ENCODE measurements at regions not wholly inside any gene's neighbourhood (a gene's known extent, or its start where the extent isn't known, plus 50 kb on each side); places are given as distances from the start of the nearest gene placed in this dataset.

GRCh38 chr2:238649936-238650518, 197.9 kb upstream of the TWIST2 start:
- DNase-seq (ENCODE audit: low read depth, low spot score): no peak
- no peak for TF ChIP-seq ZNF274 (IDR thresholded peaks at IDR 0.05; ENCODE audit: low read depth, low read length)
- TF ChIP-seq YY1 (IDR thresholded peaks at IDR 0.05; ENCODE audit: insufficient read depth, insufficient read length): no peak
- no peak for TF ChIP-seq SUZ12 (IDR thresholded peaks at IDR 0.05; ENCODE audit: extremely low read depth, insufficient read depth, insufficient read length)
- Histone ChIP-seq H3K27me3 (ENCODE audit: insufficient read depth, insufficient read length) (peaks cover 3% of the 10 kb centered on the region), H3K9me3 (ENCODE audit: insufficient read depth, low read length) (no peaks in the 10 kb centered on the region), H3K36me3 (ENCODE audit: insufficient read depth, insufficient read length, low read length) (no peaks in the 10 kb centered on the region), H3K9ac (ENCODE audit: insufficient read length, low read depth) (no peak overlapping the region), H3K4me1 (ENCODE audit: insufficient read depth, insufficient read length) (peaks cover 9% of the 10 kb centered on the region), H3K4me3 (ENCODE audit: insufficient read length, low read depth) (no peak overlapping the region)

- H3K36me3 ChIP-seq (ENCODE audit: insufficient read depth, insufficient read length, low read length): no peaks in the 10 kb centered on the region
- DNase-seq (ENCODE audit: low read depth, low spot score): no peak
- H3K9me3 ChIP-seq (ENCODE audit: insufficient read depth, low read length): no peaks in the 10 kb centered on the region
- no peak overlapping the region for H3K4me3 ChIP-seq (ENCODE audit: insufficient read length, low read depth)
- TF ChIP-seq ZNF274 (IDR thresholded peaks at IDR 0.05; ENCODE audit: low read depth, low read length) (no peak), SUZ12 (IDR thresholded peaks at IDR 0.05; ENCODE audit: extremely low read depth, insufficient read depth, insufficient read length) (no peak), YY1 (IDR thresholded peaks at IDR 0.05; ENCODE audit: insufficient read depth, insufficient read length) (no peak)
- peaks cover 8% of the 10 kb centered on the region for H3K27me3 ChIP-seq (ENCODE audit: insufficient read depth, insufficient read length)
- H3K9ac ChIP-seq (ENCODE audit: insufficient read length, low read depth): no peak overlapping the region
- peaks cover 10% of the 10 kb centered on the region for H3K4me1 ChIP-seq (ENCODE audit: insufficient read depth, insufficient read length)
These were observed 197.3 kb upstream of the TWIST2 start for GRCh38 chr2:238650536-238650935.

GRCh38 chr2:238651306-238652052, 196.4 kb upstream of the TWIST2 start:
- Histone ChIP-seq H3K4me1 (ENCODE audit: insufficient read depth, insufficient read length) (peaks cover 14% of the 10 kb centered on the region), H3K9me3 (ENCODE audit: insufficient read depth, low read length) (no peaks in the 10 kb centered on the region), H3K36me3 (ENCODE audit: insufficient read depth, insufficient read length, low read length) (no peaks in the 10 kb centered on the region), H3K9ac (ENCODE audit: insufficient read length, low read depth) (no peak overlapping the region), H3K4me3 (ENCODE audit: insufficient read length, low read depth) (no peak overlapping the region), H3K27me3 (ENCODE audit: insufficient read depth, insufficient read length) (peaks cover 12% of the 10 kb centered on the region)
- TF ChIP-seq YY1 (IDR thresholded peaks at IDR 0.05; ENCODE audit: insufficient read depth, insufficient read length): no peak
- TF ChIP-seq ZNF274 (IDR thresholded peaks at IDR 0.05; ENCODE audit: low read depth, low read length): no peak
- no peak for TF ChIP-seq SUZ12 (IDR thresholded peaks at IDR 0.05; ENCODE audit: extremely low read depth, insufficient read depth, insufficient read length)
- no peak for DNase-seq (ENCODE audit: low read depth, low spot score)

GRCh38 chr2:238652053-238652770, 195.7 kb upstream of the TWIST2 start:
- Histone ChIP-seq H3K9ac (ENCODE audit: insufficient read length, low read depth) (no peak overlapping the region), H3K36me3 (ENCODE audit: insufficient read depth, insufficient read length, low read length) (no peaks in the 10 kb centered on the region), H3K4me1 (ENCODE audit: insufficient read depth, insufficient read length) (peaks cover 14% of the 10 kb centered on the region), H3K27me3 (ENCODE audit: insufficient read depth, insufficient read length) (peaks cover 9% of the 10 kb centered on the region), H3K4me3 (ENCODE audit: insufficient read length, low read depth) (no peak overlapping the region), H3K9me3 (ENCODE audit: insufficient read depth, low read length) (no peaks in the 10 kb centered on the region)
- no peak for TF ChIP-seq ZNF274 (IDR thresholded peaks at IDR 0.05; ENCODE audit: low read depth, low read length)
- no peak for TF ChIP-seq YY1 (IDR thresholded peaks at IDR 0.05; ENCODE audit: insufficient read depth, insufficient read length)
- no peak for TF ChIP-seq SUZ12 (IDR thresholded peaks at IDR 0.05; ENCODE audit: extremely low read depth, insufficient read depth, insufficient read length)
- DNase-seq (ENCODE audit: low read depth, low spot score): no peak

GRCh38 chr2:238652771-238653157, 195.1 kb upstream of the TWIST2 start:
- Histone ChIP-seq H3K4me1 (ENCODE audit: insufficient read depth, insufficient read length) (peaks cover 15% of the 10 kb centered on the region), H3K27me3 (ENCODE audit: insufficient read depth, insufficient read length) (peaks cover 9% of the 10 kb centered on the region), H3K36me3 (ENCODE audit: insufficient read depth, insufficient read length, low read length) (no peaks in the 10 kb centered on the region), H3K9ac (ENCODE audit: insufficient read length, low read depth) (no peak overlapping the region), H3K9me3 (ENCODE audit: insufficient read depth, low read length) (no peaks in the 10 kb centered on the region), H3K4me3 (ENCODE audit: insufficient read length, low read depth) (no peak overlapping the region)
- DNase-seq (ENCODE audit: low read depth, low spot score): no peak
- no peak for TF ChIP-seq SUZ12 (IDR thresholded peaks at IDR 0.05; ENCODE audit: extremely low read depth, insufficient read depth, insufficient read length)
- no peak for TF ChIP-seq ZNF274 (IDR thresholded peaks at IDR 0.05; ENCODE audit: low read depth, low read length)

- no peak overlapping the region for H3K9ac ChIP-seq (ENCODE audit: insufficient read length, low read depth)
- no peaks in the 10 kb centered on the region for H3K9me3 ChIP-seq (ENCODE audit: insufficient read depth, low read length)
- TF ChIP-seq YY1 (IDR thresholded peaks at IDR 0.05; ENCODE audit: insufficient read depth, insufficient read length) (no peak), SUZ12 (IDR thresholded peaks at IDR 0.05; ENCODE audit: extremely low read depth, insufficient read depth, insufficient read length) (no peak), ZNF274 (IDR thresholded peaks at IDR 0.05; ENCODE audit: low read depth, low read length) (no peak)
- DNase-seq (ENCODE audit: low read depth, low spot score): no peak
- no peak overlapping the region for H3K4me3 ChIP-seq (ENCODE audit: insufficient read length, low read depth)
- peaks cover 20% of the 10 kb centered on the region for H3K4me1 ChIP-seq (ENCODE audit: insufficient read depth, insufficient read length)
- no peaks in the 10 kb centered on the region for H3K36me3 ChIP-seq (ENCODE audit: insufficient read depth, insufficient read length, low read length)
- peaks cover 17% of the 10 kb centered on the region for H3K27me3 ChIP-seq (ENCODE audit: insufficient read depth, insufficient read length)
These were observed 194.3 kb upstream of the TWIST2 start for GRCh38 chr2:238653431-238654109.

Measured in NT2/D1 (cell line).